Pulmonary artery endothelial cell (primary cell): ENCODE measurements at regions not wholly inside any gene's neighbourhood (a gene's known extent, or its start where the extent isn't known, plus 50 kb on each side); places are given as distances from the start of the nearest gene placed in this dataset.

Source experiments
- DNase-seq: peaks from one replicate; pipeline ENCODE4 v3.0.0-alpha.2; 2011; ENCODE audit warnings: low read depth, low spot score

- no peak for DNase-seq
Measured at GRCh38 chr1:165031001-165031400, 325.5 kb downstream of the LMX1A start.

DNA sequence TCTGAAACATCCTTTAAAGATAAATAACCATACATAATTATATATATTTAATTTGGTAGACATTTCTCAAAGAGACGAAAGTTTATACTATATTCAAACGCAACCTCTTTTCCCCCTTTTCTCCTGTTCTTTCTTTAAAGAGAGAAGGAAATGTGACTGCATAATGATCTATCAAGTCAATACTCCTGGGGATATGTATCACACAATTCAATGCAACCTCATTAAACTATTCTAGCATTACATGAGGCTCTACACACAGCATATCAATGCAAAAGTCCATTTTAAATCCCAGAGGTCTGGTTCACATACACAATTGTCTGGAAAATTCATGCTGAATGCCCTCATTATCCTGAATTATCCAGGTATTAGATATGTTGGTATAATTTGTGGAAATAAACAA lies 330.7 kb downstream of the LMX1A start:
- DNase-seq = no peak

DNA sequence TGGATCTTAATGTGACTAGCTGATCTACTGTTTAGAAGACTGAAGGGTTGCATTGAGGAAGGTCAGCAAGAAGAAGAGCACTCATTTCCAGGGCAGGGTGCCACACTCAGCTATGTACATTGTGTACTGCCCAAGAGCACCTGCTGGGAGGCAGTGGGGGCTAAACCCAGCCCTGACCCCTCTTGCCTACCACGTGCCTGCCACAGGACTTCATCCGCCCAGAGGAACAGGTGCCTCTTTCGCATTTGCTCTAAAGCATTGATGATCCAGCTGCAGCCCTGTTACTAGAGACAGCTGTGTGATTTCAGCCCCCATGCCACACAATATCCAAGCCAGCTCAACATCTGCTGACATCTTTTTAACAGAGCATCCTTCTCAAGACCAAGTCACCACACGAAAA lies 341.8 kb downstream of the LMX1A start:
- DNase-seq = no peak

- no peak for DNase-seq
Measured at GRCh38 chr1:165011991-165012531, 344.5 kb downstream of the LMX1A start.

- no peak for DNase-seq
Measured at GRCh38 chr1:165011186-165011585, 345.3 kb downstream of the LMX1A start.

- DNase-seq = no peak
Measured at GRCh38 chr1:165010418-165011070, 346.0 kb downstream of the LMX1A start.

DNA sequence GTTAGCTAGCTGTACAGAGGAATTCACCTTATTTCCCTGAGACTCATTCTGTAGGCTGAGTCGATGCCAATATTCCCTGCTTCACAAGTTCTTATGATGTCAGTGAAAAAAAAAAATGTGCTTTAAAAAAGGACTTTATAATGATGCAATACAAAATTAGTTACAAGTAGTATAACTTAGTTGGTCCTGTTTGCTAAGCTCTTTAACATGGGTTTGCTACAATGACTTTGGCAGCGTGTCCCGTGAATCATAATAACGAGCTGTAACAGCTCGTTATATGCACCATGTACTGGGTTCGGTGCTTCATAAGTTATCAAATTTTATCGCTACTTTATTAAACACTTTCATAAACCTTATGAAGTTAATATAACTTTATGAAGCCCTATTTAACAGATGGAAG lies 349.7 kb downstream of the LMX1A start:
- DNase-seq = no peak

DNA sequence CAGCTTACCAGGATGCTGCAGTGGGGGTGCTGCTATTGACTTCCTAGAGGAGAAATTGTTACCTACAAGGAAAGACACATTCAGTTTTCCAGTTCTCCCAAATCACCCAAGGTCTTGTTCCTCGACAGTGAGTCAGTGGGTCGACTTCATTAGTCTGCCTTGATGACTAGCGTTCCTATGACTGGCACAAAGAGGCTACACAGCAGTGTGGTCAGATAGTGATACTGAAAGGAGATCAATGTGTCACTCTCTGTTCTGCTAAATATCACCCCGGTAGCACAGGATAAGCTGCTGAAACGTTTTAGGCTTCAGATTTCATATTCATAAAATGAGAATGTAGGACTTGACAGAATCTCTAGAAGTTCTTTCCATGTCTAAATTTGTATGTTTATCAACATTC lies 357.4 kb downstream of the LMX1A start:
- DNase-seq = no peak

DNA sequence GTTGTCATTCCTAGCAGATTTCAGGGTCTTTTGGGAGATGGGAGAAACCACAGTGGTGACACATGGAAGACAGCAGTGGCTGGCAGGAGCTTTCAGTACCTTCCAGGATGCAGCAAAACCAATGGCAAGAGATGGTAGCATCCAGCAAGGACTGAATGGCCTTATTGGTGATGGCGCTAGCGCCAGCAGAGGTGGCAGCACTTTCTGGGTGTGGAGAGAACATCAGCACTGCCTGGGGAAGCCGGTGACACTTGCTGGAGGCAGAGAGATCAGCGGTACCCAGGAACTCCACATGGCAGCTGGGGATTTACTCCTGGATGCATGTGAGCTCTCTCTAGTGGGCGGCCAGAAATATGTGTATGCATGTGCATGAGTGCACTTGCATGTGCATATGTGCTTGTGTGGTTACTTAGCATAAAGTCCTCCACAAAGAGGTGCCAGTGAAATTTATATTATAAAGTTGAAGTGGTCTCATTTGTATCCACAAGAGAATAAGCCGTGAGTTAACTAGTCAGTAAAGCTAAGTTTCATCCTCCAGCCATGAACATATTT lies 364.7 kb downstream of the LMX1A start:
- DNase-seq = no peak

- no peak for DNase-seq
Measured at GRCh38 chr1:164983023-164983650, 373.4 kb downstream of the LMX1A start.

GRCh38 chr1:164982545-164982944 lies 374.0 kb downstream of the LMX1A start:
- no peak for DNase-seq

GRCh38 chr1:164977561-164977960 lies 379.0 kb downstream of the LMX1A start:
- no peak for DNase-seq

DNA sequence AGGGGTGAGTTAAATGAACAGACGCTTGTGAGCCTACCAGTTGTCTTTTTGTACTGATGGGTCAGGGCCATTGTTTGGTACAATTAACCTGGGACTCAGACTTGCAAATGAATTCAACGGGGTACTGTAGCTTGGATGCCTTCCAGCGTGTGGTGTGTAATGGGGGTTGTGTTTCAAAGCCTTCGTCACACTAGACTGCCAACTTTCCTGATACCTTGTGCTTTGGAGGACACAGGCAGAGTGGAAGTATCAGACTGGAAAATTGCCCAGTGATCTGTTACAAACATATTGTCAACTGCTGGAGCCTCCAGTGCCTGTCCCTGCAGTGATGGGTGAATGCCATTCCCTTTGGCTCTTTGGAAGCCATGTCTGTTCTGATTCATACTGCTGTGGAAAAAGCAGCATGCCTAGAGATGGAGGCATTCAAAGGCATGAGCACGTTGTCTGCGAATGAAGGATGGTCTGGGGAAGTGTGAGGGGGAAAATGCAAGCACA lies 384.5 kb downstream of the LMX1A start:
- no peak for DNase-seq

GRCh38 chr1:164971391-164971790 lies 385.1 kb downstream of the LMX1A start:
- DNase-seq = no peak

- no peak for DNase-seq
Measured at GRCh38 chr1:164969253-164969652, 387.3 kb downstream of the LMX1A start.

- DNase-seq = no peak
Measured at GRCh38 chr1:164967300-164967699, 389.2 kb downstream of the LMX1A start.

GRCh38 chr1:164961715-164962114 lies 394.8 kb downstream of the LMX1A start:
- DNase-seq = no peak

GRCh38 chr1:164958982-164959768 lies 397.3 kb downstream of the LMX1A start:
- DNase-seq = no peak

DNA sequence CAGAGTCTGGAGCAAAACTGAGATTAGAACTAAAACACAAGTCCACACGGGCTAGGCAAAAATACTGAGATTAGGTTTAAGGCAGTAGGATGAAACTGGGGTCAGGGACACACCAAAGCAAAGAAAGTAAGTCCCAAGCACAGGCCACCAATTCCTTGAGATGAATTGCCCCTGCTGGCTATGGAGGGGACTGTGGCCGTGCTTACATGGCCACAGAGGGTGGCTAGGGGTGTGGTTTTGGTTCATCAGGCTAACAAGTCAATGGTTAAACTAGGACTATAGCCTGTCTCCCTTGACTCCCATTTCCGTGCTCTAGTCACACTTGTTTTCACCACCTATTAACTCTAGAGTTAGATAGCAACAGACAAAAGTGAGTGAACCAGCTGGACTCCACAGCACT lies 394.8 kb downstream of the PBX1 start:
- DNase-seq = no peak

DNA sequence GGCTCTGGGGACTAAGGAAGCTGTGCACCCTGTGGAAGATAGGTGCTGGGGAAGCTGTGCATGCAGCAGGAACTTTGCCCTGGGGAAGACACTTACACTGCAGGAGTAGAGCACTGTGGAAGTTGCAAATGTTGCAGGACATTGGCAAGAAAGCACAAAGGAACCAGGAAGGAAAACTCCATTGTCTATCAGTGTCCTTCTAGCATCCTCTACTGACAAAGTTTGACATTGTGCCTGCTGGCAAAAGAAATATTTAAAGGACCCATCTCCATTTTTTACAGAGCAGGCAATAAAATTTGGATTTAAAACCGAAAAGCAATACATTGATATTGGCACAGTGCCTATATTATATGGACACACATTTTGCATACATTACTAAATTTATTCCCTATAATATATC lies 394.1 kb downstream of the PBX1 start:
- DNase-seq = no peak

- DNase-seq = no peak
Measured at GRCh38 chr1:164951508-164951907, 392.5 kb downstream of the PBX1 start.

DNA sequence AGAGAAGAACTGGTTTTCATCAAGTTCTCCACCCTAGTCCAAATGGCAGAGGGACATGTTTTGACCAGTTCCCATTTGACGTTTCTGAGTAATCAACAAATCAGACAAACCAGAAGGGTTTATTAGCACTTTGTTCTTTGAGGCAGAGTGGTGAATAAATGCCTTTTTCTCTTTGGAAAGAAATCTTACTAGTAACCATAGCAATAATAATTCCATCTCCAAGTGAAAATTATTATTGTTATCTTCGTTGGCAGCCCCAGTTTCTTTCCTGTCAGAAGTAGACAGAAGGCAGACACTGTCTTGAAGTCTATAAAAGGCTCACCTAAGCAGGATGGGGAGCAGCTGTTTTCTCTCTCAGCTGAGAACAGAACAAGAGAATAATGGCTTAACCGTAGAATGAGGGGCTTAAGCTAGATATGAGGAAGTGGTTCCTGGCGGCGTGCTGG lies 391.6 kb downstream of the PBX1 start:
- no peak for DNase-seq
